WTC11 (cell line): ENCODE measurements at regions not wholly inside any gene's neighbourhood (a gene's known extent, or its start where the extent isn't known, plus 50 kb on each side); places are given as distances from the start of the nearest gene placed in this dataset.

Source experiments
- ATAC-seq: fragments of 200-7000 bp; cut with Tn5 transposase; 2 replicates; pipeline ENCODE4 v1.10.0; 2021; ENCODE audit warnings: mild to moderate bottlenecking, moderate library complexity
- CTCF ChIA-PET: fragments of 300-600 bp; sonication (Branson Sonifier 250); formaldehyde crosslinking; loops from one replicate; lab custom pipeline; 2021; ENCODE audit warnings: antibody characterized with exemption; lab: Charles Lee
- POLR2A ChIA-PET: fragments of 350-600 bp; sonication (Branson Sonifier 250); formaldehyde crosslinking; loops from one replicate; lab custom pipeline; 2021; ENCODE audit warnings: antibody characterized with exemption; lab: Charles Lee
- DNase-seq: peaks from one replicate; pipeline ENCODE4 v3.0.0; 2021; ENCODE audit warnings: low spot score
- H3K27ac Mint-ChIP-seq: 2 replicates; pipeline ENCODE4 v1.8.0; 2021; ENCODE audit warnings: mixed read lengths
- H3K27me3 Mint-ChIP-seq: 2 replicates; pipeline ENCODE4 v1.8.0; 2021; ENCODE audit warnings: low read depth, mild to moderate bottlenecking, moderate library complexity, mixed read lengths
- H3K36me3 Mint-ChIP-seq: 2 replicates; pipeline ENCODE4 v1.8.0; 2021; ENCODE audit warnings: mixed read lengths
- H3K4me1 Mint-ChIP-seq: 2 replicates; pipeline ENCODE4 v1.8.0; 2022; ENCODE audit warnings: mixed read lengths
- H3K4me3 Mint-ChIP-seq: 2 replicates; pipeline ENCODE4 v1.8.0; 2021; ENCODE audit warnings: mild to moderate bottlenecking, moderate library complexity, mixed read lengths
- H3K9me3 Mint-ChIP-seq: 2 replicates; pipeline ENCODE4 v1.8.0; 2021; ENCODE audit warnings: mixed read lengths
- CBFB ChIP-seq: sonication (generic); formaldehyde crosslinking; IDR thresholded peaks from 2 replicates; pipeline ENCODE4 v1.8.1; 2022; ENCODE audit warnings: mild to moderate bottlenecking, low read depth, missing genetic modification reagents
- EMX1 ChIP-seq: fragments of 250-450 bp; sonication (Bioruptor Pico); IDR thresholded peaks from 2 replicates; pipeline ENCODE4 v1.8.0; 2021; ENCODE audit warnings: mild to moderate bottlenecking
- ESRRA ChIP-seq: sonication (generic); formaldehyde crosslinking; IDR thresholded peaks from 2 replicates; pipeline ENCODE4 v1.8.1; 2022; ENCODE audit warnings: mild to moderate bottlenecking, missing genetic modification reagents, borderline replicate concordance
- ETV6 ChIP-seq: sonication (generic); formaldehyde crosslinking; IDR thresholded peaks from 2 replicates; pipeline ENCODE4 v1.8.1; 2022; ENCODE audit warnings: mild to moderate bottlenecking, missing genetic modification reagents
- FOXJ3 ChIP-seq: sonication (generic); formaldehyde crosslinking; IDR thresholded peaks from 2 replicates; pipeline ENCODE4 v1.9.0; 2021; ENCODE audit warnings: missing genetic modification reagents, mild to moderate bottlenecking, borderline replicate concordance
- IRF2 ChIP-seq: sonication (generic); formaldehyde crosslinking; IDR thresholded peaks from 2 replicates; pipeline ENCODE4 v1.8.0; 2022; ENCODE audit warnings: low read depth, missing genetic modification reagents, borderline replicate concordance
- JUN ChIP-seq: sonication (generic); formaldehyde crosslinking; IDR thresholded peaks from 2 replicates; pipeline ENCODE4 v1.8.0; 2023; ENCODE audit warnings: mild to moderate bottlenecking, missing genetic modification reagents
- MYBL2 ChIP-seq: sonication (generic); formaldehyde crosslinking; IDR thresholded peaks from 2 replicates; pipeline ENCODE4 v1.8.1; 2023; ENCODE audit warnings: mild to moderate bottlenecking, moderate library complexity, missing genetic modification reagents
- NFATC4 ChIP-seq: fragments of 250-450 bp; sonication (Bioruptor Pico); IDR thresholded peaks from 2 replicates; pipeline ENCODE4 v1.9.0; 2021; ENCODE audit warnings: mild to moderate bottlenecking
- NFYB ChIP-seq: sonication (generic); formaldehyde crosslinking; conservative IDR thresholded peaks from 2 replicates; pipeline ENCODE4 v1.8.0; 2022; ENCODE audit warnings: low read depth, missing genetic modification reagents
- NR3C1 ChIP-seq: sonication (generic); formaldehyde crosslinking; conservative IDR thresholded peaks from 2 replicates; pipeline ENCODE4 v1.8.1; 2023; ENCODE audit warnings: low read depth, mild to moderate bottlenecking, missing genetic modification reagents
- PRRX2 ChIP-seq: fragments of 250-450 bp; sonication (Bioruptor Pico); IDR thresholded peaks from 2 replicates; pipeline ENCODE4 v1.8.0; 2021; ENCODE audit warnings: mild to moderate bottlenecking
- SMAD4 ChIP-seq: sonication (generic); formaldehyde crosslinking; IDR thresholded peaks from 2 replicates; pipeline ENCODE4 v1.8.0; 2022; ENCODE audit warnings: mild to moderate bottlenecking, missing genetic modification reagents
- TCF7 ChIP-seq: sonication (generic); formaldehyde crosslinking; IDR thresholded peaks from 2 replicates; pipeline ENCODE4 v1.8.0; 2022; ENCODE audit warnings: mild to moderate bottlenecking, low read depth, missing genetic modification reagents, moderate library complexity
- USF2 ChIP-seq: sonication (generic); formaldehyde crosslinking; IDR thresholded peaks from 2 replicates; pipeline ENCODE4 v1.8.1; 2023; ENCODE audit warnings: mild to moderate bottlenecking, missing genetic modification reagents, moderate library complexity
- ZNF138 ChIP-seq: sonication (generic); formaldehyde crosslinking; conservative IDR thresholded peaks from 2 replicates; pipeline ENCODE4 v1.8.1; 2022; ENCODE audit warnings: mild to moderate bottlenecking, moderate library complexity, missing genetic modification reagents
- ZNF232 ChIP-seq: sonication (generic); formaldehyde crosslinking; IDR thresholded peaks from 2 replicates; pipeline ENCODE4 v1.8.0; 2022; ENCODE audit warnings: mild to moderate bottlenecking, missing genetic modification reagents
- ZNF263 ChIP-seq: sonication (generic); formaldehyde crosslinking; IDR thresholded peaks from 2 replicates; pipeline ENCODE4 v1.8.1; 2022; ENCODE audit warnings: low read depth, mild to moderate bottlenecking, moderate library complexity, missing genetic modification reagents
- ZNF423 ChIP-seq: fragments of 250-450 bp; sonication (Bioruptor Pico); IDR thresholded peaks from 2 replicates; pipeline ENCODE4 v2.1.2; 2022; ENCODE audit warnings: mild to moderate bottlenecking, moderate library complexity
- TF ChIP-seq, protein P1 (sequence below): sonication (generic); formaldehyde crosslinking; IDR thresholded peaks from 2 replicates; pipeline ENCODE4 v1.8.1; 2023; ENCODE audit warnings: mild to moderate bottlenecking, missing genetic modification reagents
- TF ChIP-seq, protein P2 (sequence below): fragments of 250-450 bp; sonication (Bioruptor Pico); IDR thresholded peaks from 2 replicates; pipeline ENCODE4 v1.8.0; 2021; ENCODE audit warnings: mild to moderate bottlenecking
- TF ChIP-seq, protein P3 (sequence below): fragments of 200-600 bp; IDR thresholded peaks from 2 replicates; pipeline ENCODE4 v1.8.0; 2022; ENCODE audit warnings: antibody characterized with exemption
- TF ChIP-seq, protein P4 (sequence below): sonication (generic); formaldehyde crosslinking; IDR thresholded peaks from 2 replicates; pipeline ENCODE4 v1.8.0; 2023; ENCODE audit warnings: mild to moderate bottlenecking, missing genetic modification reagents
- TF ChIP-seq, protein P5 (sequence below): sonication (generic); formaldehyde crosslinking; IDR thresholded peaks from 2 replicates; pipeline ENCODE4 v1.8.1; 2022; ENCODE audit warnings: missing genetic modification reagents, borderline replicate concordance
- TF ChIP-seq, protein P6 (sequence below): sonication (generic); formaldehyde crosslinking; IDR thresholded peaks from 2 replicates; pipeline ENCODE4 v1.8.0; 2022; ENCODE audit warnings: mild to moderate bottlenecking, missing genetic modification reagents

DNA sequence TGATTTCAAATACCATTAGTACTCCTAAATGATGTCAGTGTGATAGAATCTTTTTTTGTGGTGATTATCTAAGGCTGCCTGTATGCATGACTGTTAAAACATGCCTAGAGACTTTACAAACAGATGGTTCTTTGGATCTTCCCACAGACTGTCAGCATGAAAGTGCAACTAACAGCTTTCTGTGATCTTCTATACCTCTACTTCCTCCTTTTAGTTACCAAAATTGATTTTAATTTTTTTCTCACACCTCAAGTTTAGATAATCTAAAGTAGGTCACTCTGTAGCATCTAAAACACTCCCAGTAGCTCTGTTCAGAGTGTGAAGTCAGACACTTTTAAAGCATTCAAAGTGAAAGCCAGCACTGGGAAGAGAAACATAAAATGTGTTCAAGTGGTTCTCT lies 534.5 kb downstream of the PTPRC start:
- no peak overlapping the region for H3K4me3 Mint-ChIP-seq
- TF ChIP-seq EMX1 (no peak), NFATC4 (CRISPR knock-in tag) (no peak), FOXJ3 (no peak), NFYB (CRISPR knock-in tag) (no peak), CBFB (CRISPR knock-in tag) (no peak), TCF7 (CRISPR knock-in tag) (no peak), ESRRA (CRISPR knock-in tag) (no peak), ZNF232 (CRISPR knock-in tag) (no peak), JUN (CRISPR knock-in tag) (no peak), PRRX2 (CRISPR knock-in tag) (no peak), SMAD4 (CRISPR knock-in tag) (no peak), ZNF263 (no peak), ZNF423 (no peak), ZNF138 (CRISPR knock-in tag) (no peak)
- TF ChIP-seq, protein P1, sequence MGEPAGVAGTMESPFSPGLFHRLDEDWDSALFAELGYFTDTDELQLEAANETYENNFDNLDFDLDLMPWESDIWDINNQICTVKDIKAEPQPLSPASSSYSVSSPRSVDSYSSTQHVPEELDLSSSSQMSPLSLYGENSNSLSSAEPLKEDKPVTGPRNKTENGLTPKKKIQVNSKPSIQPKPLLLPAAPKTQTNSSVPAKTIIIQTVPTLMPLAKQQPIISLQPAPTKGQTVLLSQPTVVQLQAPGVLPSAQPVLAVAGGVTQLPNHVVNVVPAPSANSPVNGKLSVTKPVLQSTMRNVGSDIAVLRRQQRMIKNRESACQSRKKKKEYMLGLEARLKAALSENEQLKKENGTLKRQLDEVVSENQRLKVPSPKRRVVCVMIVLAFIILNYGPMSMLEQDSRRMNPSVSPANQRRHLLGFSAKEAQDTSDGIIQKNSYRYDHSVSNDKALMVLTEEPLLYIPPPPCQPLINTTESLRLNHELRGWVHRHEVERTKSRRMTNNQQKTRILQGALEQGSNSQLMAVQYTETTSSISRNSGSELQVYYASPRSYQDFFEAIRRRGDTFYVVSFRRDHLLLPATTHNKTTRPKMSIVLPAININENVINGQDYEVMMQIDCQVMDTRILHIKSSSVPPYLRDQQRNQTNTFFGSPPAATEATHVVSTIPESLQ (CRISPR knock-in tag) = no peak
- TF ChIP-seq, protein P2, sequence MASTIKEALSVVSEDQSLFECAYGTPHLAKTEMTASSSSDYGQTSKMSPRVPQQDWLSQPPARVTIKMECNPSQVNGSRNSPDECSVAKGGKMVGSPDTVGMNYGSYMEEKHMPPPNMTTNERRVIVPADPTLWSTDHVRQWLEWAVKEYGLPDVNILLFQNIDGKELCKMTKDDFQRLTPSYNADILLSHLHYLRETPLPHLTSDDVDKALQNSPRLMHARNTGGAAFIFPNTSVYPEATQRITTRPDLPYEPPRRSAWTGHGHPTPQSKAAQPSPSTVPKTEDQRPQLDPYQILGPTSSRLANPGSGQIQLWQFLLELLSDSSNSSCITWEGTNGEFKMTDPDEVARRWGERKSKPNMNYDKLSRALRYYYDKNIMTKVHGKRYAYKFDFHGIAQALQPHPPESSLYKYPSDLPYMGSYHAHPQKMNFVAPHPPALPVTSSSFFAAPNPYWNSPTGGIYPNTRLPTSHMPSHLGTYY (CRISPR knock-in tag) = no peak
- TF ChIP-seq, protein P3, sequence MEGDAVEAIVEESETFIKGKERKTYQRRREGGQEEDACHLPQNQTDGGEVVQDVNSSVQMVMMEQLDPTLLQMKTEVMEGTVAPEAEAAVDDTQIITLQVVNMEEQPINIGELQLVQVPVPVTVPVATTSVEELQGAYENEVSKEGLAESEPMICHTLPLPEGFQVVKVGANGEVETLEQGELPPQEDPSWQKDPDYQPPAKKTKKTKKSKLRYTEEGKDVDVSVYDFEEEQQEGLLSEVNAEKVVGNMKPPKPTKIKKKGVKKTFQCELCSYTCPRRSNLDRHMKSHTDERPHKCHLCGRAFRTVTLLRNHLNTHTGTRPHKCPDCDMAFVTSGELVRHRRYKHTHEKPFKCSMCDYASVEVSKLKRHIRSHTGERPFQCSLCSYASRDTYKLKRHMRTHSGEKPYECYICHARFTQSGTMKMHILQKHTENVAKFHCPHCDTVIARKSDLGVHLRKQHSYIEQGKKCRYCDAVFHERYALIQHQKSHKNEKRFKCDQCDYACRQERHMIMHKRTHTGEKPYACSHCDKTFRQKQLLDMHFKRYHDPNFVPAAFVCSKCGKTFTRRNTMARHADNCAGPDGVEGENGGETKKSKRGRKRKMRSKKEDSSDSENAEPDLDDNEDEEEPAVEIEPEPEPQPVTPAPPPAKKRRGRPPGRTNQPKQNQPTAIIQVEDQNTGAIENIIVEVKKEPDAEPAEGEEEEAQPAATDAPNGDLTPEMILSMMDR = no peak
- TF ChIP-seq, protein P4, sequence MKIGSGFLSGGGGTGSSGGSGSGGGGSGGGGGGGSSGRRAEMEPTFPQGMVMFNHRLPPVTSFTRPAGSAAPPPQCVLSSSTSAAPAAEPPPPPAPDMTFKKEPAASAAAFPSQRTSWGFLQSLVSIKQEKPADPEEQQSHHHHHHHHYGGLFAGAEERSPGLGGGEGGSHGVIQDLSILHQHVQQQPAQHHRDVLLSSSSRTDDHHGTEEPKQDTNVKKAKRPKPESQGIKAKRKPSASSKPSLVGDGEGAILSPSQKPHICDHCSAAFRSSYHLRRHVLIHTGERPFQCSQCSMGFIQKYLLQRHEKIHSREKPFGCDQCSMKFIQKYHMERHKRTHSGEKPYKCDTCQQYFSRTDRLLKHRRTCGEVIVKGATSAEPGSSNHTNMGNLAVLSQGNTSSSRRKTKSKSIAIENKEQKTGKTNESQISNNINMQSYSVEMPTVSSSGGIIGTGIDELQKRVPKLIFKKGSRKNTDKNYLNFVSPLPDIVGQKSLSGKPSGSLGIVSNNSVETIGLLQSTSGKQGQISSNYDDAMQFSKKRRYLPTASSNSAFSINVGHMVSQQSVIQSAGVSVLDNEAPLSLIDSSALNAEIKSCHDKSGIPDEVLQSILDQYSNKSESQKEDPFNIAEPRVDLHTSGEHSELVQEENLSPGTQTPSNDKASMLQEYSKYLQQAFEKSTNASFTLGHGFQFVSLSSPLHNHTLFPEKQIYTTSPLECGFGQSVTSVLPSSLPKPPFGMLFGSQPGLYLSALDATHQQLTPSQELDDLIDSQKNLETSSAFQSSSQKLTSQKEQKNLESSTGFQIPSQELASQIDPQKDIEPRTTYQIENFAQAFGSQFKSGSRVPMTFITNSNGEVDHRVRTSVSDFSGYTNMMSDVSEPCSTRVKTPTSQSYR (CRISPR knock-in tag) = no peak
- TF ChIP-seq, protein P5, sequence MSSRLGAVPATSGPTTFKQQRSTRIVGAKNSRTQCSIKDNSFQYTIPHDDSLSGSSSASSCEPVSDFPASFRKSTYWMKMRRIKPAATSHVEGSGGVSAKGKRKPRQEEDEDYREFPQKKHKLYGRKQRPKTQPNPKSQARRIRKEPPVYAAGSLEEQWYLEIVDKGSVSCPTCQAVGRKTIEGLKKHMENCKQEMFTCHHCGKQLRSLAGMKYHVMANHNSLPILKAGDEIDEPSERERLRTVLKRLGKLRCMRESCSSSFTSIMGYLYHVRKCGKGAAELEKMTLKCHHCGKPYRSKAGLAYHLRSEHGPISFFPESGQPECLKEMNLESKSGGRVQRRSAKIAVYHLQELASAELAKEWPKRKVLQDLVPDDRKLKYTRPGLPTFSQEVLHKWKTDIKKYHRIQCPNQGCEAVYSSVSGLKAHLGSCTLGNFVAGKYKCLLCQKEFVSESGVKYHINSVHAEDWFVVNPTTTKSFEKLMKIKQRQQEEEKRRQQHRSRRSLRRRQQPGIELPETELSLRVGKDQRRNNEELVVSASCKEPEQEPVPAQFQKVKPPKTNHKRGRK = no peak
- POLR2A ChIA-PET = no interaction called here
- no peaks in the 10 kb centered on the region for H3K27me3 Mint-ChIP-seq
- H3K27ac Mint-ChIP-seq = no peak overlapping the region
- H3K9me3 Mint-ChIP-seq = peaks cover 5% of the 10 kb centered on the region
- no peaks in the 10 kb centered on the region for H3K4me1 Mint-ChIP-seq
- CTCF ChIA-PET = no interaction called here
- no peaks in the 10 kb centered on the region for H3K36me3 Mint-ChIP-seq
- DNase-seq (no peak), ATAC-seq (no peak)

- Mint-ChIP-seq H3K27ac (no peak overlapping the region), H3K36me3 (no peaks in the 10 kb centered on the region), H3K4me3 (no peak overlapping the region), H3K4me1 (no peaks in the 10 kb centered on the region), H3K27me3 (no peaks in the 10 kb centered on the region), H3K9me3 (peaks cover 5% of the 10 kb centered on the region)
- ATAC-seq (no peak; the same call in 1 of the 2 replicates), DNase-seq (no peak)
- POLR2A ChIA-PET = no interaction called here
- CTCF ChIA-PET = no interaction called here
- TF ChIP-seq IRF2 (no peak), USF2 (CRISPR knock-in tag) (no peak), NFATC4 (CRISPR knock-in tag) (no peak), MYBL2 (CRISPR knock-in tag) (no peak), NR3C1 (CRISPR knock-in tag) (no peak), ETV6 (no peak), ZNF232 (CRISPR knock-in tag) (no peak)
- TF ChIP-seq, protein P6, sequence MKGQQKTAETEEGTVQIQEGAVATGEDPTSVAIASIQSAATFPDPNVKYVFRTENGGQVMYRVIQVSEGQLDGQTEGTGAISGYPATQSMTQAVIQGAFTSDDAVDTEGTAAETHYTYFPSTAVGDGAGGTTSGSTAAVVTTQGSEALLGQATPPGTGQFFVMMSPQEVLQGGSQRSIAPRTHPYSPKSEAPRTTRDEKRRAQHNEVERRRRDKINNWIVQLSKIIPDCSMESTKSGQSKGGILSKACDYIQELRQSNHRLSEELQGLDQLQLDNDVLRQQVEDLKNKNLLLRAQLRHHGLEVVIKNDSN (CRISPR knock-in tag) = no peak
Observed at GRCh38 chr1:199174336-199174735, 535.5 kb downstream of the PTPRC start.
